GM12865 (cell line): ENCODE measurements at regions not wholly inside any gene's neighbourhood (a gene's known extent, or its start where the extent isn't known, plus 50 kb on each side); places are given as distances from the start of the nearest gene placed in this dataset.

Source experiments
- DNase-seq: peaks from one replicate; pipeline ENCODE4 v3.0.0; 2010; ENCODE audit warnings: low read depth
- H3K4me3 ChIP-seq: 2 replicates; pipeline ENCODE4 v1.5.1; 2011; ENCODE audit warnings: mild to moderate bottlenecking, low read depth, low read length, control low read depth
- CTCF ChIP-seq: IDR thresholded peaks from 2 replicates; pipeline ENCODE4 v1.5.1; 2011; ENCODE audit warnings: low read length, control low read depth, low read depth, inconsistent platforms; ENCODE audit not compliant: insufficient read depth; ENCODE audit errors: missing control alignments

DNA sequence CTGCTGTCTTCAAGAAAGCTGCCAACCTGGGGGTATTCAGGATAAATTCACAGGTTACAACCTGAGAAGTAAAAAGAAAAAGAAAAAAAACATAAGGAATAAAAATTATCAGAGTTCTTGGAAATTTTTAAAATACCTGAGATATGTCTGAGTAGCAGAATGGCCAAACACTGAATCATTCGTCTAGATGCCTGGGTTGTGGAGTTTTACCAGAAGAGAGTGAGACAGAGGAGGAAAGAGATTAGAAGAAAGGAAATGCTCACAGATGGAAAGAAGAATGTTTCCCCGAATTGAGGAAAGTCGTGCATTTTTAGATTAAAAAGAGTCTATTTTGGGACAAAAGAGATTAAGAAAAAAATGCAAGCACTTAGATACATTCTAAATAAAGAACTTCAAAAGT is 1026.7 kb downstream of the TBC1D22A start:
- H3K4me3 ChIP-seq, result no peak overlapping the region
- no peak for DNase-seq
- no peak for TF ChIP-seq CTCF

DNA sequence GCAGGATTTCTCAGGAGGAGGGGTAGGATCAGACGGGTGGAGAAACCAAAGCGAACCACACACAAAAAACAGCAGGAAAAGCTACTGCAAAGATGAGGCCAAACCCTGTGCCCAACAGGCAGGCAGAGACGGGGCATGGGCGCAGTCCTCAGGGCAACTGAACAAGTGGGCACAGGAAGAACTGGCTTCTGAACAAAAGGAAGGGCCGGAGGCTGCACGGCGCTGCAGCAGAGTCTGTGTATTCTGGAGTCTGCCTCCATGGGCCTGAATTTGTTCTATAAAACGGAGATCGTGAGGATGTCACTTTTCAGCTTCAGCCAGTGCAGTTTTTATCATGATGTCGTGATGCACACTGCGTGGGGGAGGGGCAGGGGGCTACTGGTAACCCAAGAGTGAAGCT is 1026.0 kb downstream of the TBC1D22A start:
- H3K4me3 ChIP-seq, result no peak overlapping the region
- no peak for TF ChIP-seq CTCF
- DNase-seq, result no peak

DNA sequence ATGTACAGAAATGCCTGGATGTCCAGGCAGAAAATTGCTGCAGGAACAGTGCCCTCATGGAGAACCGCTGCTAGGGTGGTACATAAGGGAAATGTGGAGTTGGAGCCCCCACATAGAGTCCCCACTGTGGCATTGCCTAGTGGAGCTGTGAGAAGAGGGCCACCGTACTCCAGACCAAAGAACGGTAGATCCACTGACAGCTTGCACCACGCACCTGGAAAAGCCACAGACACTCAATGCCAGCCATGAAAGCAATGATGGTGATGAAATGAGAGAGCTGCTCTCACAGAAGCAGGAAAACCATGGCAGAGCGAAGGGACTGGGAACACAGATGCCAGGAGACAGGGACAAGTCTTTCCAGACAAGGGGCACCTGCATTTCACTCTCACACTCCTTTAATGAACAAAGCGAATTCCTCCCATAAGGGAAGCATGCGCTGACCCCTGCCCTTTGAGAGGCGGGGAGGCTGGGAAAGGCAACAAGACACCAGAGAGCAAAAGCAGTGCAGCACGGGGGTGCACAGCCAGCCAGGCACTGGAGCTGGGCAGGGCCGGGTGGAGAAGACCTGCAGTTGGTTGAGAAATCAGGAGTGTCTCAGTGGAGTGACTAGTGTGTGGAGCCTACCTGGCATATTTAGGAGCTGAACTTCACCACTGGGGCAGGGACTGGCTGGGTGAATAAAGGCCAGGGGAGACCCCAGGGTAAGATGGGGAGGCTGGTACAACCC is 1025.2 kb downstream of the TBC1D22A start:
- DNase-seq, result no peak
- no peak overlapping the region for H3K4me3 ChIP-seq
- no peak for TF ChIP-seq CTCF

DNA sequence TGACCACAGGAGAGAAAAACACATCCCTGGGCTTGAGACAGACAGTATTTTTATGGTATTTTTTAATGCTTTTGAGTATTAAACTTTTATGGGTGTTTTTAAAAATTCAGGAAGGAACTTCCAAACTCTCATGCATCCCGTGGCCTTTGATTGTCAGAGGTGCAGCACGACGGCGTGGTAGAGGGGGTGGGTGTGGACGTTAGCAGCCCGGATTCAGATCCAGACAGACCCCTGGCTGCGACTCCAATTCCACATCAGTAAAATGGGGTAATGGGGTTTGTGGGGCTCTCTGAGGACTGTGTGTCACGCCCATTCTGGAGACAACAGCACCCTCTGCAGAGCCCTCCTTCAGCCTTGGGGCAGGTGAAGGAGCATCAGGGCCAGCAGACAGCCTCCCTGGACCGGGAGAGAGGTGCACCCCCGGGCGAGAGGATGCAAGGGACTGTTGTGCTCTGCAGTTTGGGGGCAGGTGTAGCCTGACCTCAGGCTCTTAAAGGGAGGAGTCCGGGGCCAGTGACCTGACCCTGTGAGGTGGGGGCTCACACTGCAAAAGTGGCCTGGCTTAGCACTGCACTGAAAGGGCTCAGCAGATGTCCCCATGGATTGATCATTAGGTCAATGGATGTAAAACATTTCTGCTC is 1024.3 kb downstream of the TBC1D22A start:
- no peak for DNase-seq
- no peak for TF ChIP-seq CTCF
- H3K4me3 ChIP-seq, result no peak overlapping the region

- no peak overlapping the region for H3K4me3 ChIP-seq
- TF ChIP-seq CTCF, result no peak
- DNase-seq, result no peak
These were observed 1022.5 kb downstream of the TBC1D22A start for GRCh38 chr22:47784991-47785390.

GRCh38 chr22:47784367-47784983 is 1022.0 kb downstream of the TBC1D22A start:
- H3K4me3 ChIP-seq, result no peak overlapping the region
- DNase-seq, result no peak
- no peak for TF ChIP-seq CTCF
